ENCODE measurements at regions not wholly inside any gene's neighbourhood (a gene's known extent, or its start where the extent isn't known, plus 50 kb on each side); places are given as distances from the start of the nearest gene placed in this dataset.
"Not testable (repeated sequence)": the region's sequence is repeated elsewhere in the genome, so short reads cannot be mapped to it uniquely, and the experiment has no call there.

DNA sequence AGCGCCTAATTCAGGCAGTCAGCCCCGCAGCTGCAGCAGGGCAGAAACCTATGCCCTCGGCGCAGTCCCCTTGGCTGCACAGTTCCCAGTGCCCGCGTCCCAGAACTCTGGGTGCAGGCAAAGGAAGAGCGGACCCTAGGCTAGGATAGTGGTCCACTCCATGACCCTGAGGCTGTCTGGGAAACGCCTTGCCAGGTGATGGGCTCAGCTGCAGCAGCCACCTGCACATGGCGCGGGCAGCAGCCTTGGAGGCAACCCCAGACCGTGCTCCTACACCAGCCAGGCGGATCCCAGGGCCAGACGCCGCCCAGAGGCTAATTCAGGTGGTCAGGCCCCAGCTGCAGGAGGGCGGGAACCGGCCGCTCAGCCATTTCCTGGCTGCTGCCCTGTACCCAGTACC is 83.0 kb downstream of the POTEC start:
- DNase-seq, result not testable (repeated sequence)

DNA sequence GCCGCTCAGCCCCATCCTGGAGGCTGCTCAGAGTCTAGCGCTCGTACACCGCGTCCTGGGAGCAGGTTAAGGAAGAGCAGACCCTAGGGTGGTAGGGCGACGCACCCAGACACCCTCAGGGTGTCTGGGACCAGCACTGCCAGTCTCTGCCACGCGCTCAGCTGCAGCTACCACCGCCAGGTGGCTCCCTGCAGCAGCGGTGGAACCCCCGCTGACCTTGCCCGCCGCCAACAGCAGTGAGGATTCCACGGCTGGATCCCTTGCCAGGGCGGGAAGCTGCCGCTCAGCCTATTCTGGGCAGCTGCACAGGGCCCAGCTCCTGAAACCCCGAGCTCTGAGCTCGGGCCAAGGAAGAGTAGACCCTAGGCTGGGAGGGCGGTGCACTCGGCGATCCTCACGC is 83.6 kb downstream of the POTEC start:
- DNase-seq, result not testable (repeated sequence)

DNA sequence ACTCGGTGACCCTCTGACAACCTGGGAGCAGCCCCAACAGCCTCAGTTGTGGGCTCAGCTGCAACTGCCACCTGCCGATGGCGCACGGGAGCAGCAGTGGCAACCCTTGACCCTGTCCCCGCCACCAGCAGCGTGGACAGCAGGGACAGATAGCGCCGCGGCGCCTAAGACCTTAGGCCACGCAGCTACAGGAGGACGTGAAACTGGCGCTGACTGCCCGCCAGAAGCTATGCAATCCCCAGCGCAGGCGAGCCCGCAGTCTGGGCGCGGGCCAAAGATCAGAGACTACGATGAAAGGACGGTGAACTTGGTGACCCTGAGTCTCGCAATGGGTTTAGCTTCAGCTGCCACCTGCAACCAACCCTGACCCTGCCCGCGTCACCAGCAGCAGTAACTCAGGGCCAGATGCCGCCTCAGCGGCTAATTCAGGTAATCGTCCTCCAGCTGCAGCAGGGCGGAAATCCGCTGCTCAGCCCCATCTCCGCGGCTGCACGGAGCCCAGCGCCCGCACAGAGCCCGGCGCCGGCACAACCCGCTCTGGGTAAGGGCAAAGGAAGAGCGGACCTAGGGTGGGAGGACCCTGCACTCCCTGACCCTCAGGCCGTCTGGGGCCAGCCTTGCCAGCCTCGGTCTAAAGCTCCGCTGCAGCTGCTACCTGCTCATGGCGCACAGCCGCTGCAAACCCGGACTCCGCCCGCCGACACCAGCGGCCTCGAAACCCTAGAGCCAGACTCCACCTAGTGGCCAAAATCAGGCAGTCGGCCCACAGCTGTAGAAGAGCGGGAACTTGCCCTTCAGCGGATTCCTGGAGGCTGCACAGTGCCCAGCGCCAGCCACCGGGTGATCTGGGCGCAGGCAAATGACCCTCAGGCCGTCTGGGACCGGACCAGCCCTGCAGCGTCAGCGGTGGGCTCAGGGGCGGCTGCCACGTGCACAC is 85.1 kb downstream of the POTEC start:
- not testable (repeated sequence) for DNase-seq

DNA sequence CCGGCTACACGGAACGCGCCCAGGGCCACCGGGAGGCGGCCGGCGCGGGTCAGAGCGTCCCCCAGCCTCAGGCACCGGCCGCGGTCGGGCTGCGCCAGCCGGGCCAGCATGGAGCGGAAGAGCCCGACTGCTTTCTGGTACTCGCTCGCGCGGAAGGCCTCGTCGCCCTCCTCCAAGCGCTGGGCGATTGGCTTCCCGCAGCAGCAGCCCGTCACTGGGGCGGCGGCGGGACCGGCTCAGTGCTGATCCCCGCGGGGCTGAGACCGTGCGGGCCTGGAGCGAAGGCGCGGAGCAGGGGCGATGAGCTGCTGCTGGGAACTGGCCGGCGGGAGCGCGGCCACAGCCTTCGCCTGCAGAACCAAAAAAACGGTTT is 92.8 kb downstream of the POTEC start:
- DNase-seq, result not testable (repeated sequence)

DNA sequence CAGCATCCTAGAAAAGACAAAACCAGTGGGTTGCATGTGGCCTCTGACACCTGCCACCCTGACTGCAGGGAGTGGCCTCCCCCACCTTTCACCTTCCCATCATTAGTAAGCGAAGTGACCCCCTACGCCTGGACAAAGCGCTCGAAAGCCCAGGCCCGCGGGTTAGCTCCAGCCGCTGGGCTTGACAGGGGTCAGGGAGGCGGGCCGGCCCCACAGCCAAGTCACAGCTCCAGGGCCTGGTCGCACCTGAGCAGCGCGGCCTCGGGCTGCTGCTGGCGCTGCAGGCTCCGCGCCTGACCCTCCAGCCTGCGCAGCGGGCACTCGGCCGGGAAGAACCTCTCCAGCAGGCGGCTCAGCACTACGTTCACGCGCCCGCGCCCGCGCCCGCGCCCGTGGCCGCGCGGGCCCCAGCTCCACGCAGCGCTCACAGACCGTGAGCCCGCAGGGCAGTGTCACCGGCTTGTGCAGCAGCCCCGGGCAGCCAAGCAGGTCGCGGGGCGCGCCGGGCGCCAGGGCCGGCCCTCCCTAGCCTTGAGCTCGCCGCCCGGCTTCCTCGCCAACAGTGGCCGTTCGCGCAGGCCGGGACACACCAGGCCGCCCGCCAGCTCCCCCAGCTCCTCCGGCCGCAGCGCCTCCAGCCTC is 93.3 kb downstream of the POTEC start:
- DNase-seq, result not testable (repeated sequence)

DNA sequence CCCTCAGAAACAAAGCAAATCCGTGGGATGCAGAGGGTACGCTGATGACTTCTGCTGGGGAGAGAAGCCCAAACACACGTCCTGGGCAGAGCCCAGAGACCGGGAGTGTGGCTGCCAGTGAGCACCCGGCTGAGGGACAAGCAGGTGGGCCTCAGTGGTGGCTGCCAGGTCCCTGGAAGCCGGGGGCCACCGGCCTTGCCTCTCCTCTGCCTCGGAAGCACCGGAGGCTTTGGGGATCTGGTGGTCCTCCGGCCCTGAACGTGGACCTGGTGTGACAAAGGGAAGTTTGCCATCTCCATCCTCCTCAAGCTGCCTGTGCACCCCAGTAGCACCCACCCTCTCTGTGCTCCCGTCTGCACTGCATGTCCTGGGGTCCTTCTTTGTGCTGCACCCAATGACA is 94.3 kb downstream of the POTEC start:
- not testable (repeated sequence) for DNase-seq

DNA sequence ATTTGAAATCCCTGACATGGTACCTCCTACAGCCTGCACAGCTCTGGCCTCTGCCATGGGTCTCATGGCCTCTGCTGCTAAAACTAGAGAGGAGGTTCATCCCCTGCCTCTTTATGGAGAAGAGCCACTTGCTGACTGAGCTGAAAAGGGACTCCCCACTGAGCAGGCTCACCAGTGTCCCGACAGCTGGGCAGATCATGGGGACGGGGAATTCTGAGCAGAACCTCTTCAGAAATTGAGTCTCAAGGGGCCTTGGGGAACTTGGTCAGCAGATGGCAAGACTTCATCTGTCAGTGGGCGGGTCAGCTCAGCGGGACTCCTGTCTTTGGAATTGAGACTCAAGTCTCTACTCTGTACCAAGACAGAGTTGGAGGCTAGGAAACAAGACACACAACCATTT is 95.7 kb downstream of the POTEC start:
- DNase-seq, result not testable (repeated sequence)

DNA sequence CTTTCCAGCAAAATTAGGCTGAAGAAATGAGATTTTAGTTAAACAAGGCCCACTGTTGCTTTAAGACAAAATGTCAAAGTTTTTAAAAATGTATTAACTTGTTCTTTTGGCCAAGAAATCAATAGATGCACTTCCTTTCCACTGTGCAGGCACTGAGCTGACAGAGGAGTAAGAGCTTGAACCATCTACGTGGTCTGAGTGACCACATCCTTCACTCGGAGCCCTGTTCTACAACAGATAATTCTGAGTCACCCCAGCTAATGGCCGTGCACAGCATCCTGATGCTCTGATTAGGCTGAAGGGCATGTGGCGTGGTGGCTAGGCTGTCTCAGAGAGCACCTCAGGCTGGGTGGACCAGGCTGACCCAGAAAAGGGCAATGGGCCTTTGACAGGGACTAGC is 107.9 kb downstream of the POTEC start:
- not testable (repeated sequence) for DNase-seq

DNA sequence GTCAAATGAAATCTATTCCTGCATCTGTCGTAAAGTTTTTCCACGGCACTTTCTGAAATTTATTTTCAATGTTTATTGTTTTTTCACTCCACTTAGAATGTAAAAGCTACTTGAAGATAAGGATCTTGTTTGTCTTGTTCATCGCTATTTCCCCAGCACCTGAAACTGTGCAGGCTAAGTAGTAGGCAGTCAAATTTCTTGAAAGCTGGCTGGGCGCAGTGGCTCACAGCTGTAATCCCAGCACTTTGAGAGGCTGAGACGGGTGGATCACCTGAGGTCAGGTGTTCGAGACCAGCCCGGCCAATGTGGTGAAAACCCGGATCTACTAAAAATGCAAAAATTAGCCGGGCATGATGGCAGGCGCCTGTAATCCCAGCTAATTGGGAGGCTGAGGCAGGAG is 111.0 kb downstream of the POTEC start:
- not testable (repeated sequence) for DNase-seq

DNA sequence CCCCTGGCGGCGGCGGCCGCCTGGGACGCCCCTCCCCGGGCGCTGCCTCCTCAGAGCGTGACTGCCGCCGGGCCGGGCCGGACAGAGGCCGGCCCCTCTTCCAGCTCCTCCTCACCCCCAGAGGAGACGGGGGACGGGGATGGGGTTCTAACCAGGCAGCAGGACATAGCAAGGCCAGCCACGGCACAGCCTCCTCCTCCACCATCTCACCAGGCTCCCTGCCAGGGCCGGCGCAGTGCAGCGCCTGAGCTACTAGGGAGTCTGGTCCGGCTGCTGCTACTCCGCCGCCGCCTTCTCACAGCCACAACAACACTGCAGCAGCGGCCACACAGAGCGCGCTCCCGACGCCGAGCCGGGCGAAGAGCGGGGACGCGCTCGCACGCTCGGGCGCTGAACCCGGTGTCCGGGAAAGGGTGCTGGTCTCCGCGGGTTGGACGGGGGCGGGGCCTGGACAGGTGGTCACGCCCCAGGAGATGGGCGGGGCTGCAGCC is 112.3 kb downstream of the POTEC start:
- not testable (repeated sequence) for DNase-seq

DNA sequence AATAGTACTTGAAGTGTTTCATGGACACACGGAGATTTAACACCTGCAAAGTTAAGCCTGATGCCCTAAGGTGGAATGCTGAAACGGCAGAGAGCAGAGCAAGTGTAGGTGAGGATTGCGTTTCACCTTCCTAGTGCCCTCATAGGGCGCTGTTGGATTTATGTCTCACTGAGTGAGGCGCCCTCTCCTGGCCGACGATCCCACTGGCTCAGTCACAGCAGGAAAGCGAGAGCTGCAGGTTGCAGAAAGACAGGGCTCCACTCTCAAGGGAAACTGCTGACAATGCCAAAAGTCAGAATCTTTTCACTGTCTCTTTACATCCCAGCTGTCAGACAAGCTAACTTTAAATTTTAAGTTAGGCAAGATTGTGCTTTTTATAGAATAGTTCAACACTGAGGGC is 127.6 kb downstream of the POTEC start:
- not testable (repeated sequence) for DNase-seq

DNA sequence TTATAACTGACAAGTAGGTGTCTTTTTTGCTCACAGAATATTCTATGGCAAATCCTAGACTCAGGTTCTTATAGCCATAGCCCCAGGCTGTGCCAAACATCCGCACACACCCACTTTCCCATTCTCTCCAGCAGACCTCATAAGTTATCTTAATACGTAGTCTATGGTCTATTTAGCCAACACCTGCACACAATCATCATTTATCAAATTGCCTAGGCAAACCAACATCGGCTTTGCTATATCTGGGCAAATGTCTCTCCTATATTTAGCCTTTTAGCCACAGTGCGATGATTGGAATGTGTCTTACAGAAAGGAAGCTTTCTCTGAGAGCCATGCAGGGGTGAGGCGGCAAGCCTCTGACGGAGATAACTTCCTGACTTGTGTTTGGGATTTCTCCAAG is 128.0 kb downstream of the POTEC start:
- DNase-seq, result not testable (repeated sequence)

DNA sequence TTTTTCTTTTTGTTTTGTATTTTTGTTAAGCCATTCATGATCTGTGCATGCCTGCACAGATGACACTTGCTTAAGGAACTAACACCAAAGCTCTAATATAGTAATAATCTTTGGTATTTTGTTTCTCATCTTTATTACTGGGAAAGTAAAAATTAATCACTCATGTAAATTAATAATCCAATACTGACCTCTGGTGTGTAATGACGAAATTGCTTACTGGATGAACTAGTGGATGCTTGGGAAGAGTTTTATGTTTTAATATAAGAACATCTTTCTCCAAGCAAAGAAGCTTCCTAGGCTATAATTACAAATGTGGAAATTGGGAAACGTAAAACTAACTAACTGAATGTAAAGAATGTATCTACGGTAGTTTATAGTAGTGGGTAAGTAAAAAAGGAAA is 147.9 kb downstream of the POTEC start:
- DNase-seq, result not testable (repeated sequence)

DNA sequence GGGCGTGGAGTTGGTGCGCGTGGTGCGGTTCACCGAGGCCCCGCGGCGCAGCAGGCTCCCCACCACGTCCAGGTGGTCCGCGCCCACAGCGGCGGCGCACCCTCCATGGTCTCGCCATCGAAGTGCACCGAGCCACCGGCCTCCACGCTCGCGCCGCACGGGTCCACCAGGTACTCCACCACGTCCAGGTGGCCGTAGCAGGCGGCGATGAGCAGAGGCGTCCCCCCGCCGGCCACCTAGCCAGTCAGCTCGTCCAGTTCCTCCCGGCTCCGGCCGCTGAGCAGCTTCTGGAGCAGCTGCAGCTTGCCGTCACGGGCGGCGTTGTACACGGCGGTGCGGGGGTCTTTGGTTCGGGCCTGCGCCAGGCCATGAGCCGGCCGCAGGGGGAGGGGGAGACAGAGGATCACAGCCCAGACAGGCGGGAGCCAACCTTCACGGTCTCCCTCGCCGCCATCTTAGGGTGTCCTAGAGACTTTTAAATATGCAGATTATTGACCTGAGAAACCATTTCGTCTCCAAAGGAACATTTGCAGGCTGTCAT is 149.8 kb downstream of the POTEC start:
- not testable (repeated sequence) for DNase-seq

DNA sequence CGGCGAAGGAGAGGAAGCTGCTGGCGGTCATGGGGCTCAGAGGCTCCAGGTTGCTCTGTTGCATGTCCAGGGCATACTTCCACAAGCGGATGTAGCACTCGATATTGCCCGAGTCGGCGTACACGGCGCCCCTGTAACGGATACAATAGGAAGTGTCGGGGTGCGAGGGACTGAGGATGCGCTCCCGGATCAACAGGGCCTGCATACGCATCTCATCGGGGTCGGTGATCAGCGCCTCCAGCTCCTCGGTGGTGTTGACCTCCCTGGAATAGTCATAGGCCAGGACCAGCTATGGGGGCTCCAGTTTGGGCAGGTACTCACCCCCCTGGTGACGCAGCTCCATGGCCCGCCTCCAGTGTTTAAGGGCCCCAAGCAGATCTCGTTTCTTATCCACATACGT is 150.8 kb downstream of the POTEC start:
- DNase-seq, result not testable (repeated sequence)

DNA sequence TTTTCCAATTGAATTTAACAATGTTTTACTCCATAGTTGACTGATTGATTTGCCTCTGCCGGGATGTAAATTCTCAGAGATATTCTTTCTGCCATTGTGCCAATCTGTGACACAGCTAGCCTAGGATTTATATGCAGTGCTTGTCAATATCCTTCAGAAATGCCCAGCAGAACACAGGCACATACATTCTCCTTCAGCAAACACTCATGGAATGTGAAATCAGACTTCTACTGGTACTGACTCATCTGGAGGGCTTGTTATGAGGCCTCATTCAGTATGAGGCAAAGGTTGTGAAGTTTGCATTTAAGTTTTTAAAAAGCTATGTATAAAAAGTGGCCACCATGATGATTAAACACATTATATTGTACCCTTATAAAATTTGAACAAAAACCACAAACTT is 158.4 kb downstream of the POTEC start:
- not testable (repeated sequence) for DNase-seq

DNA sequence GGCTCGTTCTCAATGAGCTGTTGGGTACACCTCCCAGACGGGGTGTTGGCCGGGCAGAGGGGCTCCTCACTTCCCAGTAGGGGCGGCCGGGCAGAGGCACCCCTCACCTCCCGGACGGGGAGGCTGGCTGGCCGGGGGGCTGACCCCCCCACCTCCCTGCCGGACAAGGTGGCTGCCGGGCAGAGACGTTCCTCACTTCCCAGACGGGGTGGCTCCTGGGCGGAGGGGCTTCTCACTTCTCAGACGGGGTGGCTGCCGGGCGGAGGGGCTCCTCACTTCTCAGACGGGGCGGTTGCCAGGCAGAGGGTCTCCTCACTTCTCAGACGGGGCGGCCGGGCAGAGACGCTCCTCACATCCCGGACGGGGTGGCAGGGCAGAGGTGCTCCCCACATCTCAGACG is 160.7 kb downstream of the POTEC start:
- not testable (repeated sequence) for DNase-seq

DNA sequence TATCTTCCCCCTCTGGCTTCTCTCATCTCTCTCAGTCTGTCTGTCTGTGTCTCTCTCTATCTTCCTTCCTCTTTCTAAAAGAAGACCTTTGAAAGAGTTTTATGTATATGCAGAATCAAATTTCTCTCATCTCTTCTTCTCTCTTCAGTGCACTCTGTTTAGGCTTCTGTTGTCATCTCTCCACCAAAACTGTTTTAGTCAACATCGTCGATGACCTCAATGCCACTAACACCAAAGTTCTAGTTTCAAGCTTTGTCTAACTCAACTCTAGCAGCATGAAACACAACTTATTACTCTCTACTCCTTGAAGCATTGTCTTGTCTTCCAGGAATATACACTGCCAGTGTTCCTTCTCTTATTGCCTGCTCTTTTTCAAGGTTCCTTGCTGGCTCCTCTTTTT is 163.9 kb downstream of the POTEC start:
- not testable (repeated sequence) for DNase-seq

DNA sequence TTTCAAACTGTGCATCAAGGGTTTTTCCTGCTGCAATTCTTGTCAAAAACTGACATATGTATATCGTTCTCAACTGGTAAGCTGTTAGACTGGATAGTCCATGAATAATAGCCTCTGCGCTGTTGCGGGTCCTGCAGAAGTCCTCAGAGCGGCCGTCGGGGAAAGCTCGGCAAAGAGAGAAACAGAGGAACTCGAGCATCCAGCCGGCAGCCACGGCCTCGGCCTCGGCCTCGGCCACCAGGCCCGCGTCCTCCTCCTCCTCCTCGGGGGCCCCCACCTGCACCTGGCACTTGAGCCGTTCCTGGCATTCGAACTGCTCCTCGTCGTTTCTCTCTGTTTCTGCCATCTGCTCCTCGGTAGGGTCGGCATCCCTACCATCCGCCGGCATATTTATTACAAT is 165.0 kb downstream of the POTEC start:
- not testable (repeated sequence) for DNase-seq

DNA sequence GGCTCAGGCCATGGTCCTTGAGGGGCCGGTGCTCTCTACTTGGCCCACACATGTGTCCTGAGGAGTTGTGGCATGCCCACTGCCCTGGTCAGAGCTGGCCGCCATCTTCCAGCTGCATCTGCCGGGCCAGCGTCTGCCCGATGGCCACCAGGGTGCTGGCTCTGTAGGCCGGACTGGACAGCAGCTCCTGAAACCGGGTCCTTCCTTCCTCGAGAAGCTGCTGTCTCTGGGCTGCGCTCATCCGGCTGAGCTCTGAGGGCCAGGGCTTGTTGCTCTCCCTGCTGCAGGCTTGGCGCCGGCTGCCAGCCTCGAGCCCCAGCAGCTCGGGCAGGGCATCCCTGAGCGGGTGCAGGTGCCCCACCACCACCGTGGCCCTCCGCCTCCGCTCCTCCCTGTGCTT is 182.1 kb downstream of the POTEC start:
- DNase-seq, result not testable (repeated sequence)

DNA sequence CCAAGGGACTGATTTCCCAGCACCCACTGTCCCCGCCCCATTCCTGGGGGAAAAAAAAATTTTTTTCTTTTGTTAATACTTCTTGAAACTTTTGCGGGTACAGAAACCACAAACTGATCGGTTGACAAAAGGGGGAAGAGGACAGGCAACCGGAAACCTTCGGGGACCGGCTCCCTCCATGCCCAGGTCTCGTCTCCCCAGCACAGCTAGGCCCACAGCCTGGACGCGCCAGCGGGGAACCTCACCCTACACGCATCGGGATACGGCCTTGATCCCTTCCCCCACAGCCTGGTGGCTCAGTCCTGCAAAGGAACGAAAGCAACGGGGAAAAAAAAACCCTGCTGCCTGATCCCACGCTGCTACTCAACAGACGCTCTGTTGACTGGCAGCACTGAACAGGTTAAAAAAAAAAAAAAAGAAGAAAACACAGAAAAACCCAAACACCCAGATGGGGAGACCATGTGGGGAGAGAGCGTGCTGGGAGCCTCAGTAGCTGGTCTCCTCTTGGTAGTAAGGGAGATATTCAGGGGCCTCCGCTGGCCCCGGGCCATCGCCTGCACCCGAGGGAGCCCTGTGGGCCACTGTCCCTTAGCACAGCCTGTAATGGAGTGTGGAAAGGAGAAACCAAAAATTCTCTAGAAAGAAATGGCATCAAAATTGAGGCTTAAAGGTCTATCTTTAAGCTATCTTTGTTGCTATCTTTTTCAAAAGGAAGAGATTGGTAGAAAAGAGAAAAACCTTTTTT is 185.7 kb downstream of the POTEC start:
- not testable (repeated sequence) for DNase-seq

DNA sequence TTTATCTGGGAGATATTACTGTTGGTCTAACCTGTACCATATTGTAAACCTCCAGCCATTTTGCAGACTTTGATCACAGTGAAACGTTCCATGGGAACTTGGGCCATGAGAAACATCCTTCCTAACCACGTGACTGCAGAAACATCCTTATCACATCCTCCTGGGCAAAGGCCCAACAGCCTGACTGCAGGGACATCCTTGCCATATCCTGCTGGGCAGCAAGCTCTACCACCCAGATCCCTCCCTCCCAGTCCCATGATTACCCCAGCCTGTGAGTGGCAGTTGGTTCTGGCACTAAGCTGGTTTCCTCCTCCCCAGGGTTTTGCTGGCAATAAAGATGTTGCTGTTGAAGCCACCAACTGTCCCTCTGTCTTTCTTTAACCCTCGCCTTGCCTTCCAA is 201.2 kb downstream of the POTEC start:
- not testable (repeated sequence) for DNase-seq

DNA sequence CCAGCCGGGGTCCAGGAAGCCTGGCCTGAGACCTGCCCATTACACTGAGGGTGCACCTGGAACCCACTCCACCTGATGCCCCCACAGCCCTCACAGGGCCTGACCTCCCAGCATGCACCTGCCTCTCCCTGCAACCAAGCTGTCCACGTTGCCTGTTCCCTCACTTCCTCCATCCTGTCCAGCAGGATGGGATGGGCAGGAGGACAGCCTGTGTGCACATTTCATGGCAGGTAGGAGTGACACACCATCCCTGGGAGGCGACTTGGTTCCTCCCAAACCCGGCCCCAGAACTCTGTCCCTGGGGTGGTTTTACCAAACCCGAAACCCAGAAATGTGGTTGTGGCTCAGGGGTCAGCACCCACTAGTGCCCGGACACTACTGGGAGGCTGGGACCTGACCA is 203.8 kb upstream of the ZNF519 start:
- not testable (repeated sequence) for DNase-seq
